H1 (cell line): ENCODE measurements at regions not wholly inside any gene's neighbourhood (a gene's known extent, or its start where the extent isn't known, plus 50 kb on each side); places are given as distances from the start of the nearest gene placed in this dataset.

Experiments used
- CTCF ChIA-PET: fragments of 300-600 bp; sonication (Branson Sonifier 250); formaldehyde crosslinking; loops from one replicate; lab custom pipeline; 2021; ENCODE audit not compliant: partially characterized antibody; lab: Charles Lee
- POLR2A ChIA-PET: fragments of 300-600 bp; sonication (Branson Sonifier 250); formaldehyde crosslinking; loops from one replicate; lab custom pipeline; 2021; ENCODE audit warnings: inconsistent platforms; ENCODE audit not compliant: partially characterized antibody; lab: Charles Lee
- DNase-seq, 2 experiments: peaks; one replicate each; pipeline versions ENCODE4 v3.0.0 to v3.0.0-alpha.2; 2010 to 2022; ENCODE audit warnings: low spot score in 2 of 2, low read depth in 1 of 2, mixed read lengths in 1 of 2
- FAIRE-seq: peaks from 2 replicates; lab custom pipeline; 2011; peaks lifted over from hg19 to GRCh38; lab: Jason Lieb, UNC
- H2AFZ ChIP-seq: 2 replicates; pipeline ENCODE4 v1.8.1; 2012; ENCODE audit warnings: low read length, inconsistent platforms
- H2AK5ac ChIP-seq: 2 replicates; pipeline ENCODE4 v1.6.1; 2013; ENCODE audit warnings: low read depth, low read length
- H2BK120ac ChIP-seq: replicated peaks from 2 replicates; pipeline ENCODE3; 2013; ENCODE audit warnings: low read depth, low read length, inconsistent platforms
- H2BK12ac ChIP-seq: 2 replicates; pipeline ENCODE4 v1.6.1; 2013; ENCODE audit warnings: low read depth, low read length
- H2BK15ac ChIP-seq: 2 replicates; pipeline ENCODE4 v1.6.1; 2013; ENCODE audit warnings: low read length
- H2BK20ac ChIP-seq: 2 replicates; pipeline ENCODE4 v1.6.1; 2013; ENCODE audit warnings: low read length
- H2BK5ac ChIP-seq: 2 replicates; pipeline ENCODE4 v1.6.1; 2013; ENCODE audit warnings: low read depth, low read length
- H3K14ac ChIP-seq: 2 replicates; pipeline ENCODE4 v1.6.1; 2013; ENCODE audit warnings: inconsistent platforms; ENCODE audit not compliant: insufficient read length
- H3K18ac ChIP-seq: 2 replicates; pipeline ENCODE4 v1.6.1; 2013; ENCODE audit warnings: low read length; ENCODE audit errors: extremely low read depth
- H3K23ac ChIP-seq: 2 replicates; pipeline ENCODE4 v1.6.1; 2013; ENCODE audit warnings: inconsistent platforms; ENCODE audit not compliant: insufficient read length
- H3K23me2 ChIP-seq: 2 replicates; pipeline ENCODE4 v1.6.1; 2013; ENCODE audit warnings: low read depth, low read length
- H3K27ac ChIP-seq: 2 replicates; pipeline ENCODE4 v1.6.1; 2011; ENCODE audit warnings: low read depth, low read length, inconsistent platforms
- H3K27me3 ChIP-seq, 4 experiments: replicated peaks in 1 of 4; 1 replicate in 1 of 4; 2 replicates in 3 of 4; pipeline versions ENCODE4 v1.6.1 to v1.8.1; 2011 to 2013; ENCODE audit warnings: low read length in 3 of 4, mild to moderate bottlenecking in 3 of 4, inconsistent platforms in 2 of 4, mixed read lengths in 2 of 4, moderate library complexity in 1 of 4; ENCODE audit not compliant: control insufficient read depth in 3 of 4, insufficient read depth in 3 of 4; ENCODE audit errors: extremely low read depth in 1 of 4
- H3K36me3 ChIP-seq, 4 experiments: 2 replicates each; pipeline versions ENCODE4 v1.6.1 to v1.8.1; 2011 to 2013; ENCODE audit warnings: mild to moderate bottlenecking in 4 of 4, low read length in 3 of 4, moderate library complexity in 2 of 4, control low read depth in 1 of 4, inconsistent platforms in 1 of 4; ENCODE audit not compliant: insufficient read depth in 4 of 4, control insufficient read depth in 2 of 4
- H3K4ac ChIP-seq: replicated peaks from 2 replicates; pipeline ENCODE3; 2013; ENCODE audit warnings: low read length, low read depth, mixed read lengths, inconsistent platforms; ENCODE audit not compliant: insufficient read length
- H3K4me1 ChIP-seq, 4 experiments: replicated peaks in 1 of 4; 1 replicate in 1 of 4; 2 replicates in 3 of 4; pipeline versions ENCODE4 v1.6.1 to v1.8.1; 2011 to 2013; ENCODE audit warnings: low read length in 3 of 4, inconsistent platforms in 2 of 4, mixed read lengths in 1 of 4; ENCODE audit not compliant: insufficient read depth in 4 of 4, control insufficient read depth in 3 of 4
- H3K4me2 ChIP-seq, 2 experiments: 2 replicates each; pipeline versions ENCODE4 v1.6.1 to v1.8.1; 2011 to 2013; ENCODE audit warnings: low read depth in 2 of 2, low read length in 2 of 2, control low read depth in 1 of 2, inconsistent platforms in 1 of 2, mild to moderate bottlenecking in 1 of 2; ENCODE audit not compliant: insufficient read depth in 1 of 2
- H3K4me3 ChIP-seq, 4 experiments: fragments of 200-600, 300-600 bp in 1 of 4; sonication (generic), shearing (Covaris generic), sonication (Bioruptor Twin) in 1 of 4; 2 replicates each; pipeline versions ENCODE4 v1.5.1 to v1.8.1; 2011 to 2016; ENCODE audit warnings: low read length in 4 of 4, low read depth in 3 of 4, control low read depth in 2 of 4, inconsistent platforms in 2 of 4, mild to moderate bottlenecking in 2 of 4, mixed read lengths in 1 of 4, moderate library complexity in 1 of 4; ENCODE audit not compliant: insufficient read depth in 2 of 4; ENCODE audit errors: extremely low read depth in 1 of 4
- H3K56ac ChIP-seq: replicated peaks from 2 replicates; pipeline ENCODE3; 2013; ENCODE audit warnings: low read depth, mild to moderate bottlenecking, mixed read lengths, low read length, inconsistent platforms; ENCODE audit not compliant: insufficient read length
- H3K79me1 ChIP-seq: 2 replicates; pipeline ENCODE4 v1.6.1; 2013; ENCODE audit warnings: low read depth, low read length, control low read depth
- H3K79me2 ChIP-seq, 2 experiments: 2 replicates each; pipeline versions ENCODE4 v1.6.1 to v1.8.1; 2012 to 2013; ENCODE audit warnings: low read length in 2 of 2, mild to moderate bottlenecking in 2 of 2, inconsistent platforms in 1 of 2; ENCODE audit not compliant: insufficient read depth in 2 of 2, control insufficient read depth in 1 of 2
- H3K9ac ChIP-seq, 4 experiments: replicated peaks in 1 of 4; 1 replicate in 1 of 4; 2 replicates in 3 of 4; pipeline versions ENCODE4 v1.6.1 to v1.8.1; 2011 to 2013; ENCODE audit warnings: low read depth in 3 of 4, low read length in 3 of 4, control low read depth in 2 of 4, mild to moderate bottlenecking in 2 of 4, moderate library complexity in 2 of 4, inconsistent platforms in 1 of 4; ENCODE audit errors: extremely low read depth in 1 of 4
- H3K9me3 ChIP-seq, 2 experiments: 2 replicates each; pipeline versions ENCODE4 v1.6.1 to v1.8.1; 2012 to 2013; ENCODE audit warnings: mild to moderate bottlenecking in 2 of 2, moderate library complexity in 2 of 2, control low read depth in 1 of 2, inconsistent platforms in 1 of 2, low read depth in 1 of 2, low read length in 1 of 2, mixed read lengths in 1 of 2; ENCODE audit not compliant: insufficient read depth in 2 of 2
- H4K20me1 ChIP-seq, 2 experiments: replicated peaks in 1 of 2; 2 replicates each; pipeline versions ENCODE3 to v1.8.1; 2011 to 2013; ENCODE audit warnings: inconsistent platforms in 2 of 2, low read length in 2 of 2, mild to moderate bottlenecking in 1 of 2; ENCODE audit not compliant: insufficient read depth in 2 of 2, control insufficient read depth in 1 of 2
- H4K5ac ChIP-seq: 2 replicates; pipeline ENCODE4 v1.6.1; 2013; ENCODE audit warnings: low read length, low read depth, mixed read lengths, inconsistent platforms; ENCODE audit not compliant: insufficient read length
- H4K8ac ChIP-seq: 2 replicates; pipeline ENCODE4 v1.8.0; 2013; ENCODE audit warnings: mild to moderate bottlenecking, moderate library complexity, low read length, inconsistent platforms; ENCODE audit not compliant: insufficient read depth; ENCODE audit errors: extremely low read depth
- H4K91ac ChIP-seq: replicated peaks from 2 replicates; pipeline ENCODE3; 2013; ENCODE audit warnings: low read length, mixed read lengths, inconsistent platforms; ENCODE audit not compliant: insufficient read length
- CEBPB ChIP-seq: IDR thresholded peaks from 2 replicates; pipeline ENCODE4 v1.6.1; 2012; ENCODE audit warnings: low read depth, low read length
- CHD1 ChIP-seq: IDR thresholded peaks from 2 replicates; pipeline ENCODE4 v1.6.1; 2012; ENCODE audit warnings: low read depth, low read length, improper control_type of control experiment
- CREB1 ChIP-seq: IDR thresholded peaks from 2 replicates; pipeline ENCODE4 v1.6.1; 2012; ENCODE audit warnings: inconsistent platforms
- JUN ChIP-seq: IDR thresholded peaks from 2 replicates; pipeline ENCODE4 v1.6.1; 2011; ENCODE audit warnings: low read depth, mild to moderate bottlenecking, improper control_type of control experiment, low read length
- NRF1 ChIP-seq: IDR thresholded peaks from 2 replicates; pipeline ENCODE4 v1.6.1; 2011; ENCODE audit warnings: mild to moderate bottlenecking, low read depth, low read length, improper control_type of control experiment
- POLR2A ChIP-seq, 2 experiments: IDR thresholded peaks; 1 replicate in 1 of 2; 2 replicates in 1 of 2; pipeline ENCODE4 v1.6.1; 2011; ENCODE audit warnings: low read depth in 2 of 2, low read length in 2 of 2, mild to moderate bottlenecking in 2 of 2; ENCODE audit errors: control extremely low read depth in 1 of 2
- RFX5 ChIP-seq: IDR thresholded peaks from 2 replicates; pipeline ENCODE4 v1.6.1; 2011; ENCODE audit warnings: low read depth, low read length, improper control_type of control experiment, borderline replicate concordance
- RNF2 ChIP-seq: fragments of 200-900, 300-1000 bp; sonication (generic); IDR thresholded peaks from 2 replicates; pipeline ENCODE4 v1.7.1; 2016; ENCODE audit warnings: borderline replicate concordance, low read depth, mild to moderate bottlenecking, antibody characterized with exemption, low read length; ENCODE audit not compliant: poor library complexity, severe bottlenecking; ENCODE audit errors: missing control alignments
- WGBS, 2 experiments: shearing (Covaris generic) in 1 of 2; methylation state at CpG; one replicate each; pipeline versions ENCODE4 v1.1.6 to v1.1.7; 2013 to 2015; ENCODE audit warnings: low lambda C conversion rate in 2 of 2, mixed read lengths in 2 of 2, inconsistent platforms in 1 of 2, low coverage in 1 of 2, missing lambda C conversion rate in 1 of 2; ENCODE audit not compliant: insufficient replicate concordance in 2 of 2, insufficient coverage in 1 of 2, insufficient read length in 1 of 2; ENCODE audit errors: extremely low coverage in 1 of 2, missing lambda C conversion rate in 1 of 2; 5-methylcytosine and 5-hydroxymethylcytosine counted together
- TF ChIP-seq, protein P1 (sequence below), 3 experiments: IDR thresholded peaks; 1 replicate in 2 of 3; 2 replicates in 1 of 3; pipeline versions ENCODE4 v1.5.1 to v1.6.1; 2011; ENCODE audit warnings: low read length in 3 of 3, mild to moderate bottlenecking in 3 of 3, inconsistent platforms in 2 of 3, low read depth in 1 of 3, moderate library complexity in 1 of 3; ENCODE audit not compliant: insufficient read depth in 1 of 3; ENCODE audit errors: control extremely low read depth in 1 of 3

DNA sequence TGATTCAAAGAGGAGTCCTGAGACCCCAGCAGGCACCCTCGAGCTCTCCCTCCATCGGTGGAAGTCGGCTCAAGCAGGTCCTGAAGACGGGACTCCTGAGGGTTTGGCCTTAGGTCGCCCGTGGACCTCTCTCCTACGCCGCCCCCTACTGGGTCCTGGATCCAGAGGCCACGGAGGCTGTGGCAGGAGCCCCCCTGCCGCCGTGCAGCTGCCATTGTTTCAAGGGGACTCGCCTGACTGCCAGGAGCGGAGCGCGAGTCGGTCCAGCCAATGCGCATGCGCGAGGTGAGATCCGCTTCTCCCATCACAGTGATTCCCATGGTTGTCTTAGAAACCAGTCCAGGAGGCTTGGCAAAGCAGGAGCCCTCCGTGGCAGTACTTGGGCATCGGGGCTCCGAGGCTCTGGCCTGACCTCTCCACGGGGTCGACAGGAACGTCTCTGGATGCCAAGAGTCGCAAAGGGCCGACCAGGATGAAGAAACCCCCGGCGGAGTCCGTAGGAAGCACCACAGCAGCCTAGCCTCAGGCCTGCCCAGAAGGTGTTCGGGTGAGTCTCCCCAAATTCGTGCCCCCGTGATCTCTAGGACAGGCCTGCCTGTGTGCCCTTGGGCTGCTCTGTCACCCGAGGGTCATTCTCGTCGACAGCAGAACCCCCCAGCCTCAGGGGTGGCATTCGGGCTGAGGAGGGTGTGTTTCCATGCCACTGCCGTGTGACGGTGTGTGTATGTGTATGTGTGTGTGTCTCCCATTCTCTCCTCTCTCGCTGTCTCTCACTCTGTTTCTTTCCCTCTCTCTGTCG, 322.3 kb downstream of the ZNF716 start:
- no peak overlapping the region for H3K56ac ChIP-seq
- H3K4me1 ChIP-seq: no peaks in the 10 kb centered on the region
- CTCF ChIA-PET: no interaction called here
- no peak overlapping the region for H4K5ac ChIP-seq
- H3K4ac ChIP-seq: no peak overlapping the region
- H3K9ac ChIP-seq: no peak overlapping the region
- H3K14ac ChIP-seq: no peak overlapping the region
- no peak overlapping the region for H3K4me2 ChIP-seq
- H2BK15ac ChIP-seq: no peak overlapping the region
- DNase-seq (no peak), FAIRE-seq (no peak)
- WGBS, 2 experiments: 91% methylated on average over 41 of the region's 42 CpGs; no CpG with 5 or more reads in 1 of the 2 experiments
- no peak overlapping the region for H2AK5ac ChIP-seq
- no peak overlapping the region for H2BK5ac ChIP-seq
- H3K79me1 ChIP-seq: no peaks in the 10 kb centered on the region
- no peak overlapping the region for H2AFZ ChIP-seq
- no peak overlapping the region for H4K91ac ChIP-seq
- no peak overlapping the region for H3K4me3 ChIP-seq
- H3K9me3 ChIP-seq: peaks cover 29 to 89% of the 10 kb centered on the region in 2 experiments; a peak in 3 of 4 replicates
- no peaks in the 10 kb centered on the region for H3K23me2 ChIP-seq
- H2BK12ac ChIP-seq: no peak overlapping the region
- H3K18ac ChIP-seq: no peak overlapping the region
- no peaks in the 10 kb centered on the region for H3K27me3 ChIP-seq
- no peaks in the 10 kb centered on the region for H4K20me1 ChIP-seq
- H3K27ac ChIP-seq: no peak overlapping the region
- no peak overlapping the region for H2BK120ac ChIP-seq
- no peak overlapping the region for H4K8ac ChIP-seq
- H3K36me3 ChIP-seq: no peaks in the 10 kb centered on the region
- no peaks in the 10 kb centered on the region for H3K79me2 ChIP-seq
- POLR2A ChIA-PET: no interaction called here
- no peak overlapping the region for H2BK20ac ChIP-seq
- no peak overlapping the region for H3K23ac ChIP-seq
- TF ChIP-seq, protein P1, sequence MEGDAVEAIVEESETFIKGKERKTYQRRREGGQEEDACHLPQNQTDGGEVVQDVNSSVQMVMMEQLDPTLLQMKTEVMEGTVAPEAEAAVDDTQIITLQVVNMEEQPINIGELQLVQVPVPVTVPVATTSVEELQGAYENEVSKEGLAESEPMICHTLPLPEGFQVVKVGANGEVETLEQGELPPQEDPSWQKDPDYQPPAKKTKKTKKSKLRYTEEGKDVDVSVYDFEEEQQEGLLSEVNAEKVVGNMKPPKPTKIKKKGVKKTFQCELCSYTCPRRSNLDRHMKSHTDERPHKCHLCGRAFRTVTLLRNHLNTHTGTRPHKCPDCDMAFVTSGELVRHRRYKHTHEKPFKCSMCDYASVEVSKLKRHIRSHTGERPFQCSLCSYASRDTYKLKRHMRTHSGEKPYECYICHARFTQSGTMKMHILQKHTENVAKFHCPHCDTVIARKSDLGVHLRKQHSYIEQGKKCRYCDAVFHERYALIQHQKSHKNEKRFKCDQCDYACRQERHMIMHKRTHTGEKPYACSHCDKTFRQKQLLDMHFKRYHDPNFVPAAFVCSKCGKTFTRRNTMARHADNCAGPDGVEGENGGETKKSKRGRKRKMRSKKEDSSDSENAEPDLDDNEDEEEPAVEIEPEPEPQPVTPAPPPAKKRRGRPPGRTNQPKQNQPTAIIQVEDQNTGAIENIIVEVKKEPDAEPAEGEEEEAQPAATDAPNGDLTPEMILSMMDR (IDR thresholded peaks at IDR 0.05; ENCODE audit: control extremely low read depth in 1 of 3, insufficient read depth in 1 of 3, low read depth in 1 of 3, low read length in 3 of 3): no peak
- TF ChIP-seq POLR2A (IDR thresholded peaks at IDR 0.05; ENCODE audit: control extremely low read depth in 1 of 2, low read depth in 2 of 2, low read length in 2 of 2) (no peak), NRF1 (no peak), CHD1 (no peak), CEBPB (no peak), RFX5 (no peak), JUN (no peak), CREB1 (no peak), RNF2 (no peak)
